Adrenal gland (tissue), 9 donors: ENCODE measurements at regions not wholly inside any gene's neighbourhood (a gene's known extent, or its start where the extent isn't known, plus 50 kb on each side); places are given as distances from the start of the nearest gene placed in this dataset.

Source experiments
- DNase-seq, 7 donors: peaks; one replicate each; pipeline ENCODE4 v3.0.0-alpha.2; 2019 to 2020
- H3K27ac ChIP-seq, 5 donors: fragments of 200-600 bp; sonication (generic) in 4 of 5; 1 replicate in 3 of 5; 2 replicates in 2 of 5; pipeline versions ENCODE4 v1.5.1 to v1.8.0; 2016 to 2020; ENCODE audit warnings: mild to moderate bottlenecking in 1 of 5
- H3K27me3 ChIP-seq: fragments of 200-600 bp; 2 replicates; pipeline ENCODE4 v1.8.0; 2021
- H3K36me3 ChIP-seq, 2 donors: fragments of 200-600 bp; replicated peaks in 1 of 2; 1 replicate in 1 of 2; 2 replicates in 1 of 2; pipeline versions ENCODE4 v1.5.1 to v1.8.0; 2018 to 2022
- H3K4me1 ChIP-seq, 2 donors: fragments of 200-600 bp; replicated peaks in 1 of 2; 1 replicate in 1 of 2; 2 replicates in 1 of 2; pipeline versions ENCODE4 v1.5.1 to v1.8.0; 2018 to 2021
- H3K4me3 ChIP-seq, 4 donors: fragments of 200-600 bp; sonication (generic) in 3 of 4; one replicate each; pipeline ENCODE4 v1.5.1; 2016 to 2018
- H3K9me3 ChIP-seq, 3 donors: fragments of 200-600 bp; sonication (generic) in 1 of 3; replicated peaks in 1 of 3; 1 replicate in 2 of 3; 2 replicates in 1 of 3; pipeline versions ENCODE4 v1.5.1 to v1.8.0; 2016 to 2021
- POLR2A ChIP-seq, 2 donors: fragments of 450-650 bp; IDR thresholded peaks; one replicate each; pipeline ENCODE4 v1.6.1; 2017; ENCODE audit warnings: antibody characterized with exemption in 2 of 2, mild to moderate bottlenecking in 2 of 2, moderate library complexity in 1 of 2
- whole genome bisulfite sequencing, 4 donors: extraction: QIAGEN DNeasy Blood & Tissue Kit in 2 of 4; methylation state at CpG; one replicate each; pipeline versions ENCODE4 v1.1.5 to v1.1.7; 2013 to 2017; 5-methylcytosine and 5-hydroxymethylcytosine counted together
- intact Hi-C, 2 donors: fragments of 100-400 bp; cut with DNase I; formaldehyde crosslinking; loops; one replicate each; pipeline versions ENCODE4 v1.14.1 to v1.15.0; 2022 to 2023
- TF ChIP-seq, protein P1 (sequence below), 6 experiments: fragments of 450-650 bp in 4 of 6; fragments of 200-600 bp in 2 of 6; sonication (generic) in 1 of 6; IDR thresholded peaks; 1 replicate in 5 of 6; 2 replicates in 1 of 6; pipeline versions ENCODE4 v1.5.1 to v1.8.0; 2016 to 2021; ENCODE audit warnings: antibody characterized with exemption in 6 of 6, mild to moderate bottlenecking in 2 of 6, moderate library complexity in 1 of 6
- donor health status: healthy with polysubstance abuse.
- donor health status: Bipolar disorder and iron deficiency.
- donor health status: DM: yes; HTN: yes; CAD: no.
- donor health status: DM: no; HTN: no; CAD: no.
- donor health status: DM: no; HTN: no; CAD: no.

- H3K9me3 ChIP-seq, result no peaks in the 10 kb centered on the region
- DNase-seq, result no peak
- no peaks in the 10 kb centered on the region for H3K36me3 ChIP-seq
- TF ChIP-seq, protein P1, sequence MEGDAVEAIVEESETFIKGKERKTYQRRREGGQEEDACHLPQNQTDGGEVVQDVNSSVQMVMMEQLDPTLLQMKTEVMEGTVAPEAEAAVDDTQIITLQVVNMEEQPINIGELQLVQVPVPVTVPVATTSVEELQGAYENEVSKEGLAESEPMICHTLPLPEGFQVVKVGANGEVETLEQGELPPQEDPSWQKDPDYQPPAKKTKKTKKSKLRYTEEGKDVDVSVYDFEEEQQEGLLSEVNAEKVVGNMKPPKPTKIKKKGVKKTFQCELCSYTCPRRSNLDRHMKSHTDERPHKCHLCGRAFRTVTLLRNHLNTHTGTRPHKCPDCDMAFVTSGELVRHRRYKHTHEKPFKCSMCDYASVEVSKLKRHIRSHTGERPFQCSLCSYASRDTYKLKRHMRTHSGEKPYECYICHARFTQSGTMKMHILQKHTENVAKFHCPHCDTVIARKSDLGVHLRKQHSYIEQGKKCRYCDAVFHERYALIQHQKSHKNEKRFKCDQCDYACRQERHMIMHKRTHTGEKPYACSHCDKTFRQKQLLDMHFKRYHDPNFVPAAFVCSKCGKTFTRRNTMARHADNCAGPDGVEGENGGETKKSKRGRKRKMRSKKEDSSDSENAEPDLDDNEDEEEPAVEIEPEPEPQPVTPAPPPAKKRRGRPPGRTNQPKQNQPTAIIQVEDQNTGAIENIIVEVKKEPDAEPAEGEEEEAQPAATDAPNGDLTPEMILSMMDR (IDR thresholded peaks at IDR 0.05), result no peak
- no peak for TF ChIP-seq POLR2A (IDR thresholded peaks at IDR 0.05)
- H3K4me3 ChIP-seq, result no peak overlapping the region
- no peaks in the 10 kb centered on the region for H3K27me3 ChIP-seq
- no peak overlapping the region for H3K27ac ChIP-seq
- WGBS, 4 donors, result 71 to 96% (median 92%) methylated on average over 3 of the region's 3 CpGs
- intact Hi-C loops, result no loop called here
- H3K4me1 ChIP-seq, result no peaks in the 10 kb centered on the region
These were observed 62.8 kb upstream of the KY start for GRCh38 chr3:134713671-134714070.

DNA sequence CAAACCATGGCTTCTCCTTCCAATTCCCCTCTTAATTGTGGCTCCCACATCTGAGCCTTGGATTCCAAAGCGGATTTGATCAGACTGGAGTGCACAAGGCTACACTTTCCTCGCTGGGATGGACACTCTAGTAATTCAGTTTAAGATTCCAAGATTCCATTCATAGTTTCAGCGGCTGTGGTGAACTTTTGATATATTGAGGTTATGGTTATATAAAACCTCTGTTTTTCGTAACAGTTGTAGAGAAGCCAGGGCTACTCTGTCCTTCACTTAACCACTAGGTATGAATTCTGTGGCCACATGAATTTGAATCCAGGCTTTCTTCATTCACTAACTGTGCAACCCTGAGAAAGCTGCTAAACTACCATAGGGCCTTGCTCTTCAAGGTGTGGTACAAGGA is 67.9 kb upstream of the KY start:
- H3K4me1 ChIP-seq, result no peaks in the 10 kb centered on the region
- no peak for TF ChIP-seq POLR2A (IDR thresholded peaks at IDR 0.05)
- TF ChIP-seq, protein P1 (IDR thresholded peaks at IDR 0.05), result no peak
- DNase-seq, result no peak
- H3K27me3 ChIP-seq, result no peaks in the 10 kb centered on the region
- no peaks in the 10 kb centered on the region for H3K36me3 ChIP-seq
- WGBS, 4 donors, result 58 to 69% (median 61%) methylated on average over 4 of the region's 4 CpGs
- H3K27ac ChIP-seq, result no peak overlapping the region
- H3K9me3 ChIP-seq, result no peaks in the 10 kb centered on the region
- intact Hi-C loops, result no loop called here
- no peak overlapping the region for H3K4me3 ChIP-seq

- WGBS, 4 donors, result 40 to 70% (median 46%) methylated on average over 1 of the region's 1 CpG
- no peak overlapping the region for H3K27ac ChIP-seq
- DNase-seq, result no peak
- no peak for TF ChIP-seq POLR2A (IDR thresholded peaks at IDR 0.05)
- TF ChIP-seq, protein P1 (IDR thresholded peaks at IDR 0.05), result no peak
- H3K9me3 ChIP-seq, result no peaks in the 10 kb centered on the region
- H3K36me3 ChIP-seq, result no peaks in the 10 kb centered on the region
- H3K4me1 ChIP-seq, result no peaks in the 10 kb centered on the region
- no peak overlapping the region for H3K4me3 ChIP-seq
- intact Hi-C loops, result no loop called here
- H3K27me3 ChIP-seq, result no peaks in the 10 kb centered on the region
These were observed 70.4 kb upstream of the KY start for GRCh38 chr3:134721214-134721613.

GRCh38 chr3:134722969-134723368 is 72.1 kb upstream of the EPHB1 start:
- 73 to 90% (median 81%) methylated on average over 2 of the region's 2 CpGs for WGBS, 4 donors
- no peaks in the 10 kb centered on the region for H3K36me3 ChIP-seq
- H3K4me3 ChIP-seq, result no peak overlapping the region
- no peaks in the 10 kb centered on the region for H3K4me1 ChIP-seq
- no peak for DNase-seq
- no peak overlapping the region for H3K27ac ChIP-seq
- intact Hi-C loops, result no loop called here
- H3K27me3 ChIP-seq, result no peaks in the 10 kb centered on the region
- no peak for TF ChIP-seq POLR2A (IDR thresholded peaks at IDR 0.05)
- TF ChIP-seq, protein P1 (IDR thresholded peaks at IDR 0.05), result no peak
- no peaks in the 10 kb centered on the region for H3K9me3 ChIP-seq
